ENCODE measurements at regions not wholly inside any gene's neighbourhood (a gene's known extent, or its start where the extent isn't known, plus 50 kb on each side); places are given as distances from the start of the nearest gene placed in this dataset.
"Not testable (repeated sequence)": the region's sequence is repeated elsewhere in the genome, so short reads cannot be mapped to it uniquely, and the experiment has no call there.

GRCh38 chr3:5480190-5480589 is 292.7 kb downstream of the EDEM1 start:
- no peak for DNase-seq

GRCh38 chr3:5485427-5485826 is 297.9 kb downstream of the EDEM1 start:
- DNase-seq: no peak

GRCh38 chr3:5488771-5489170 is 301.3 kb downstream of the EDEM1 start:
- DNase-seq: no peak

- DNase-seq: no peak
Observed at GRCh38 chr3:5489536-5489935, 302.0 kb downstream of the EDEM1 start.

GRCh38 chr3:5494905-5495519 is 307.5 kb downstream of the EDEM1 start:
- DNase-seq: no peak

GRCh38 chr3:5497497-5497896 is 310.0 kb downstream of the EDEM1 start:
- no peak for DNase-seq

GRCh38 chr3:5498981-5499380 is 311.5 kb downstream of the EDEM1 start:
- DNase-seq: no peak

GRCh38 chr3:5499404-5499803 is 311.9 kb downstream of the EDEM1 start:
- DNase-seq: no peak

- no peak for DNase-seq
Observed at GRCh38 chr3:5503136-5503535, 315.6 kb downstream of the EDEM1 start.

- DNase-seq: no peak
Observed at GRCh38 chr3:5504135-5504534, 316.6 kb downstream of the EDEM1 start.

GRCh38 chr3:5505163-5505562 is 317.7 kb downstream of the EDEM1 start:
- no peak for DNase-seq

GRCh38 chr3:5505997-5506396 is 318.5 kb downstream of the EDEM1 start:
- no peak for DNase-seq

GRCh38 chr3:5508860-5509259 is 321.4 kb downstream of the EDEM1 start:
- not testable (repeated sequence) for DNase-seq

- no peak for DNase-seq
Observed at GRCh38 chr3:5510300-5510699, 322.8 kb downstream of the EDEM1 start.

GRCh38 chr3:5517921-5518320 is 330.4 kb downstream of the EDEM1 start:
- no peak for DNase-seq

- DNase-seq: no peak
Observed at GRCh38 chr3:5520237-5520636, 332.7 kb downstream of the EDEM1 start.

- DNase-seq: no peak
Observed at GRCh38 chr3:5523125-5523524, 335.6 kb downstream of the EDEM1 start.

- no peak for DNase-seq
Observed at GRCh38 chr3:5531039-5531438, 343.5 kb downstream of the EDEM1 start.

- DNase-seq: no peak
Observed at GRCh38 chr3:5531741-5532290, 344.3 kb downstream of the EDEM1 start.

- DNase-seq: no peak
Observed at GRCh38 chr3:5540532-5540931, 353.0 kb downstream of the EDEM1 start.

GRCh38 chr3:5542472-5542871 is 355.0 kb downstream of the EDEM1 start:
- DNase-seq: no peak

- no peak for DNase-seq
Observed at GRCh38 chr3:5543047-5543446, 355.5 kb downstream of the EDEM1 start.

GRCh38 chr3:5545719-5546118 is 358.2 kb downstream of the EDEM1 start:
- no peak for DNase-seq

GRCh38 chr3:5553203-5553602 is 365.7 kb downstream of the EDEM1 start:
- no peak for DNase-seq

GRCh38 chr3:5554245-5554747 is 366.8 kb downstream of the EDEM1 start:
- DNase-seq: no peak
